ENCODE measurements at regions not wholly inside any gene's neighbourhood (a gene's known extent, or its start where the extent isn't known, plus 50 kb on each side); places are given as distances from the start of the nearest gene placed in this dataset.
A peak's percentile ranks its signal among the peaks of the same experiment; 100 is the strongest.

GRCh38 chr9:107792596-107792995 lies 303.0 kb upstream of the KLF4 start:
- H3K9me3 ChIP-seq, result peaks cover 0 to 3% of the 10 kb centered on the region in 2 donors
- no peak overlapping the region for H3K27ac ChIP-seq
- H3K4me1 ChIP-seq, result peaks cover 0 to 23% (median 18%) of the 10 kb centered on the region in 4 donors
- no peaks in the 10 kb centered on the region for H3K27me3 ChIP-seq
- no peak for DNase-seq
- intact Hi-C loops (cut with DNase I; ENCODE audit: low total_unique reads), result no loop called here
- H3K4me3 ChIP-seq, result no peak overlapping the region
- TF ChIP-seq CTCF (IDR thresholded peaks at IDR 0.05) (no peak), POLR2AphosphoS5 (IDR thresholded peaks at IDR 0.05) (no peak), POLR2A (IDR thresholded peaks at IDR 0.05) (no peak), EP300 (IDR thresholded peaks at IDR 0.05; ENCODE audit: low read depth) (no peak)
- WGBS, 2 donors (ENCODE audit: low coverage in 1 of 2), result 74% methylated on average over 1 of the region's 1 CpG; no CpG with 5 or more reads in 1 of the 2 donors
- no peaks in the 10 kb centered on the region for H3K36me3 ChIP-seq
- in situ Hi-C loops (cut with MboI; ENCODE audit: low pct_ligation_motif_present in 1 of 4, low pct_unique_long_range_greater_than_20kb in 1 of 4, low sequenced_read_pairs in 3 of 4), result no loop called here

- no peak for TF ChIP-seq POLR2AphosphoS5 (IDR thresholded peaks at IDR 0.05)
- no peak for TF ChIP-seq CTCF (IDR thresholded peaks at IDR 0.05)
- TF ChIP-seq EP300 (IDR thresholded peaks at IDR 0.05; ENCODE audit: low read depth), result no peak
- in situ Hi-C loops (cut with MboI; ENCODE audit: low pct_ligation_motif_present in 1 of 4, low pct_unique_long_range_greater_than_20kb in 1 of 4, low sequenced_read_pairs in 3 of 4), result no loop called here
- peaks cover 0 to 23% (median 18%) of the 10 kb centered on the region in 4 donors for H3K4me1 ChIP-seq
- H3K27me3 ChIP-seq, result no peaks in the 10 kb centered on the region
- intact Hi-C loops (cut with DNase I; ENCODE audit: low total_unique reads), result no loop called here
- no peaks in the 10 kb centered on the region for H3K36me3 ChIP-seq
- no peak overlapping the region for H3K27ac ChIP-seq
- no peak overlapping the region for H3K4me3 ChIP-seq
- no peak for DNase-seq
- peaks cover 0 to 3% of the 10 kb centered on the region in 2 donors for H3K9me3 ChIP-seq
- 73 to 86% methylated on average over 2 to 3 of the region's 3 CpGs for WGBS, 2 donors (ENCODE audit: low coverage in 1 of 2)
Observed at GRCh38 chr9:107792006-107792405, 302.4 kb upstream of the KLF4 start.

DNA sequence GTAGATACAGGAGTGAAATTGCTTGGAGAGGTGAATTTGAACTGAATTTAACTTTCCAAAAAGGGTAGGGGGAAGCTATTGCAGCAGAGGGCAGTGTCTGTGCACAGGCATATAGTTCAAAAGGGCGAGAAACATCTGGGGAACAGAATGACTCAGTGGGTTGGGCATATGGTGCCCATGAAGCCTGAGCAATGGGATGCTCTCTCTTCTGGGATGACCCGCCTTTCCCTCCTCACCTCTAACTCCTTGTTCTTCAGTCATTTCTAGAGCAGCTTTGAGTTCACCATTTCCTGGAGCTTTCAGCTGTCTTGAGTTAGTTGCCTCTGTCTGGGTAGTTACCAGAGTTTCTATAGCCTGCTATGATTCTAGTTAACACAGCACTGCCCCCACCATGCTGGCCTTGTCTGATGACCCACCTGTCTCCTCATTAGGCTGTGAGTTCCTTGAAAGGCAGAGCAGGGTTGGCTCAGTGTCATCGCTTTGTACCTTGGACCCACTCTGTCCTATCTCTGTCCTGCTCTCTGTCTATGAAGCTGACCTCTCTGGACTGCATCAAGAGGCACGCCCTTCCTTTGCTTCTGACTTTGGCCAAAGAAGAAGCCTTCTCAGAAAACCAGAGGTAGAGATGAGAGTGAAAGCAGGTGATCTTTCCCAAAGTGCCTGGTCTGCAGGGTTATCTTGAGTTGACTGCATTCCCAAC lies 299.6 kb upstream of the KLF4 start:
- WGBS, 2 donors (ENCODE audit: low coverage in 1 of 2), result 70 to 87% methylated on average over 2 to 4 of the region's 4 CpGs
- in situ Hi-C loops (cut with MboI; ENCODE audit: low pct_ligation_motif_present in 1 of 4, low pct_unique_long_range_greater_than_20kb in 1 of 4, low sequenced_read_pairs in 3 of 4), result no loop called here
- TF ChIP-seq POLR2A (IDR thresholded peaks at IDR 0.05) (no peak), EP300 (IDR thresholded peaks at IDR 0.05; ENCODE audit: low read depth) (no peak), CTCF (IDR thresholded peaks at IDR 0.05) (no peak), POLR2AphosphoS5 (IDR thresholded peaks at IDR 0.05) (no peak)

GRCh38 chr9:107786561-107786960 lies 297.0 kb upstream of the KLF4 start:
- in situ Hi-C loops (cut with MboI; ENCODE audit: low pct_ligation_motif_present in 1 of 4, low pct_unique_long_range_greater_than_20kb in 1 of 4, low sequenced_read_pairs in 3 of 4) (no loop called here), intact Hi-C loops (cut with DNase I; ENCODE audit: low total_unique reads) (no loop called here)
- 88 to 100% methylated on average over 2 of the region's 2 CpGs for WGBS, 2 donors (ENCODE audit: low coverage in 1 of 2)
- H3K4me1 ChIP-seq, result no peaks in the 10 kb centered on the region
- no peak for DNase-seq
- H3K27ac ChIP-seq, result no peak overlapping the region
- no peaks in the 10 kb centered on the region for H3K27me3 ChIP-seq
- no peaks in the 10 kb centered on the region for H3K36me3 ChIP-seq
- no peaks in the 10 kb centered on the region for H3K9me3 ChIP-seq
- H3K4me3 ChIP-seq, result no peak overlapping the region
- TF ChIP-seq CTCF (IDR thresholded peaks at IDR 0.05), result no peak
- no peak for TF ChIP-seq EP300 (IDR thresholded peaks at IDR 0.05; ENCODE audit: low read depth)
- no peak for TF ChIP-seq POLR2A (IDR thresholded peaks at IDR 0.05)
- TF ChIP-seq POLR2AphosphoS5 (IDR thresholded peaks at IDR 0.05), result no peak

More for the DNA sequence above, 299.6 kb upstream of the KLF4 start:
- DNase-seq, result peak; percentile 34
- no peak overlapping the region for H3K4me3 ChIP-seq
- H3K27ac ChIP-seq, result no peak overlapping the region
- H3K4me1 ChIP-seq, result peaks cover 0 to 11% (median 7%) of the 10 kb centered on the region in 4 donors
- intact Hi-C loops (cut with DNase I; ENCODE audit: low total_unique reads), result no loop called here
- H3K36me3 ChIP-seq, result no peaks in the 10 kb centered on the region
- peaks cover 0 to 3% of the 10 kb centered on the region in 2 donors for H3K9me3 ChIP-seq
- H3K27me3 ChIP-seq, result no peaks in the 10 kb centered on the region

Data from transverse colon (tissue), 4 donors.